GM13976 (cell line): ENCODE measurements at regions not wholly inside any gene's neighbourhood (a gene's known extent, or its start where the extent isn't known, plus 50 kb on each side); places are given as distances from the start of the nearest gene placed in this dataset.

Experiments
- DNase-seq: peaks from one replicate; pipeline ENCODE4 v3.0.0; 2012; ENCODE audit warnings: low spot score
- CTCF ChIP-seq: IDR thresholded peaks from 2 replicates; pipeline ENCODE4 v1.5.1; 2012; ENCODE audit warnings: borderline replicate concordance, mild to moderate bottlenecking; ENCODE audit not compliant: insufficient read depth; ENCODE audit errors: extremely low read depth, missing control alignments, control extremely low read depth
- in situ Hi-C: fragments of 300-500 bp; cut with MboI; formaldehyde crosslinking; loops from one replicate; pipeline ENCODE4 v1.12.0; 2022; ENCODE audit warnings: low sequenced_read_pairs, mixed read lengths, inconsistent platforms; ENCODE audit not compliant: unreplicated experiment

DNA sequence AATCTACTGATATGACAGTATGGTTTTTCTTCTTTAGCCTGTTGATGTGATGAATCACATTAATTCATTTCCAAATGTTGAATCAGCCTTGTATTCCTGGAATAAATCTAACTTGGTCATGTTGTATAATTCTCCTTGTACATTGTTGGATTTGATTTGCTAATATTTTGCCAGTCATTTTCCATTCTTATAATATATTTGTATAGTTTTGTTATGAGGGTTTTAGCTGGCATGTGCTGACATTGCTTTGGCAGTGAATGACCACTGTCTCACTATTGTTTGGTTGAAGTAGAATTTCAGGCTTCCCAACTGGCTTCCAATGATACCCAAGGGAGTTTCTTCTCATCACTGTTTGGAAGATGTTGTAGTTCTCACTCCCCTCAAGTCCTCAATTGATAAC, 983.0 kb upstream of the PTPRD start:
- DNase-seq: no peak
- in situ Hi-C loops: no loop called here
- TF ChIP-seq CTCF: no peak

GRCh38 chr9:11618241-11618805, 1005.5 kb upstream of the PTPRD start:
- no peak for TF ChIP-seq CTCF
- DNase-seq: peak; percentile 4
- in situ Hi-C loops: no loop called here

GRCh38 chr9:11632691-11633090, 1019.9 kb upstream of the PTPRD start:
- TF ChIP-seq CTCF: no peak
- in situ Hi-C loops: no loop called here
- no peak for DNase-seq

DNA sequence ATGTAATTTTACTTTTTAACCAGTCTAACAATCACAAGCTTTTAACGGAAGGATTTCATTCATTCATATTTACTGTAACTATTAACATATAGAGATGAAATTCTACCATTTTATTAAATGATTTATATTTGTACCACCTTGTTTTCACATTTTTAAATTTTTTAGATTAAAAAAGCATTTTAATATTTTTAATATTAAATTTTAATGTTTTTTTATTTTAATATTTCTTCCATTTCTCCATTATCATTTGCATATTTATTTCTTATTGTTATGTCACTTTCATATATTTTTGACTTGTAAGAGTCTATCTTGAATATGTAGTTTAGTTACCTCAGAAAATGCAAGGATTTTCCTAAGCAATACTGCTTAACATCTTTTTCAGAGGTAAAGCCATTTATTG, 1034.0 kb upstream of the PTPRD start:
- DNase-seq: no peak
- in situ Hi-C loops: no loop called here
- TF ChIP-seq CTCF: no peak

DNA sequence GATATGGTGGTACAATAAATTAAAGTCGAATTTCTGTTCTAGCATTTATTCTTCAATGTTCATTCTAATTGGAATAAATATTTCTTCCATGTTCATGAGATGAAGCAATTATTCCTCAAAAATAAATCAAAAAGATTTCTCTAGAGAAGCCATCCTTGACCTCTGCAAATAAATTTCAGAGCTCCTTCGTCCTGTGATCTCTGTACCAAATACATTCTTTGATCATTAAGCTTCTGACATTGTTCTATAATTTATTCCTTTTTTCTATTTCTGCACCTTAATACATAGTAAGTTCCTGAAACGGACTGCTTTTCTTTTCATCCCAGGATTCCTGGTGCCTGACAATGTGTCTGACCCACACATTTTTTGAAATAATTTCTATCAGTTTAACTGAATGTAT, 1039.3 kb upstream of the TYRP1 start:
- DNase-seq: no peak
- in situ Hi-C loops: no loop called here
- no peak for TF ChIP-seq CTCF

DNA sequence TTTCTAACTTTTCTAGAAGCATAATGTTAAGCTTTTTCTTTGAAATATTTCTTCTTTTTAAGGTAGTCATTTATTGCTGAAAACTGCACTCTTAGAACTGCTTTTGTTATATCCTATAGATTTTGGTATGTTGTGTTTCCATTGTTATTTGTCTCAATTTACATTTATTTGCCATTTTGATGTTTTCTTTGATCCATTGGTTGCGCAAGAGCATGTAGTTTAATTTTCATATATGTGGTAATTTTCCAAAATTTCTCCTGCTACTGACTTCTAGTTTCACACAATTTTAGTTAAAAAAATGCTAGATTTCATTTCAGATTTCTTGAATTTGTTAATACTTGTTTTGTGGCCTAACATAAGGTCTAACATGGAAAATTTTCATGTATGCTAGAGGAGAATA, 1029.3 kb upstream of the TYRP1 start:
- in situ Hi-C loops: no loop called here
- DNase-seq: no peak
- no peak for TF ChIP-seq CTCF

DNA sequence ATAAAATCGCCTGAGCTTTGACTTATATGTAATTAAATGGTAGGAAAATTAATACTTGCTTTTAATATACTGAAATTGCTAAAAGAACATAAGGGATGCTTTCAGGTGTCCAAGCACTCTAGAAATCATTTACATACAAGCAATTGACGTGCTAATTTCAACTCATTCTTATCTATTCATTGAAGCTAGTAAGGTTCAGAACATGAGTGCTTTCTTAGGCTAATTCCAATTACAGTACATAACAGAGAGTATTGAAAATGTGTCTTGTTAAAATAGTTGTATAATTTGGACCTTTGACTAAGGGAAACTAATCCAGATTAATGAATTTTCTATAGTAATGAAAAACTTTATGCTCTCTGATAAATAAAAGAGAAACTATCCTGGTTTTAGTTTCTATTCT, 1016.4 kb upstream of the TYRP1 start:
- no peak for DNase-seq
- in situ Hi-C loops: no loop called here

More for the DNA sequence above, 1016.4 kb upstream of the TYRP1 start:
- no peak for TF ChIP-seq CTCF
